ENCODE measurements at regions not wholly inside any gene's neighbourhood (a gene's known extent, or its start where the extent isn't known, plus 50 kb on each side); places are given as distances from the start of the nearest gene placed in this dataset.

DNA sequence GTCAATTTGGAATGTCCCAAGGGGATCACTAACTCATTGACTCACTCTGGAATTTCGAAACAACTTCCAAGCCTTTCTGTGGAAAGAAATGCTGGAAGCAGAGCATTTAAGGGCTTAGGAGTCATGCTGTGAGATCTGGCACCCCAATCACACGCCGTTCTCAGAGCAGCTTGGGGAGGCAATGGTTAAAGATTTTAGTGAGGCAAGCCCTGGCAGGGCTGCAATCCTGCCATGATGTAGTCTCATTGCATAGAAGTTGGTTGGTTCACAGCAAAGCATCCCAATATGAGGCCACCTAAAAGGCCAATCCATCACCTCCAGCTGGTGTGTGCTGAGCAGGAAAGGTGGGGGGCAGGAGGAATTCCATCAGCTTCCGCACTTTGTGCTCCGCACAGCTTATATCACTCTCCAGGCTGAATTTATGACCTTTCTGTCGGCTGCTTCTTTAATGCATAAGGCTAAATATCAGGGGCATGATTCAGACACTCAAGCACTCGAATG is 1043.9 kb upstream of the POU3F3 start:
- CTCF ChIA-PET: no interaction called here

GRCh38 chr2:103810875-103811274 is 1043.0 kb upstream of the POU3F3 start:
- Histone ChIP-seq H3K4me1 (no peaks in the 10 kb centered on the region), H3K27ac (no peak overlapping the region), H3K4me2 (no peak overlapping the region), H3K9me3 (no peaks in the 10 kb centered on the region), H3K4me3 (no peak overlapping the region)
- DNase-seq (ENCODE audit: low read depth in 1 of 2, low spot score in 1 of 2) (no peak), FAIRE-seq (no peak), ATAC-seq (no peak)
- ChIA-PET POLR2A (no interaction called here), CTCF (no interaction called here)
- WGBS (ENCODE audit: missing lambda C conversion rate): 0% methylated on average over 2 of the region's 2 CpGs
- TF ChIP-seq FOSB (CRISPR knock-in tag; IDR thresholded peaks at IDR 0.05): no peak
- no peak for TF ChIP-seq MYC (IDR thresholded peaks at IDR 0.05; ENCODE audit: borderline replicate concordance, low read length)
- TF ChIP-seq RNF2 (IDR thresholded peaks at IDR 0.05; ENCODE audit: borderline replicate concordance, low read depth): no peak
- TF ChIP-seq, protein P1, sequence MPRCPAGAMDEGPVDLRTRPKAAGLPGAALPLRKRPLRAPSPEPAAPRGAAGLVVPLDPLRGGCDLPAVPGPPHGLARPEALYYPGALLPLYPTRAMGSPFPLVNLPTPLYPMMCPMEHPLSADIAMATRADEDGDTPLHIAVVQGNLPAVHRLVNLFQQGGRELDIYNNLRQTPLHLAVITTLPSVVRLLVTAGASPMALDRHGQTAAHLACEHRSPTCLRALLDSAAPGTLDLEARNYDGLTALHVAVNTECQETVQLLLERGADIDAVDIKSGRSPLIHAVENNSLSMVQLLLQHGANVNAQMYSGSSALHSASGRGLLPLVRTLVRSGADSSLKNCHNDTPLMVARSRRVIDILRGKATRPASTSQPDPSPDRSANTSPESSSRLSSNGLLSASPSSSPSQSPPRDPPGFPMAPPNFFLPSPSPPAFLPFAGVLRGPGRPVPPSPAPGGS (IDR thresholded peaks at IDR 0.05): no peak
- TF ChIP-seq FOSL2 (IDR thresholded peaks at IDR 0.05): no peak
- no peak for TF ChIP-seq FOSL2 (CRISPR knock-in tag; IDR thresholded peaks at IDR 0.05)
- no peak for TF ChIP-seq JUNB (IDR thresholded peaks at IDR 0.05)
- no peak for TF ChIP-seq CHD2 (IDR thresholded peaks at IDR 0.05; ENCODE audit: low read length, partially characterized antibody)
- no peak for TF ChIP-seq E2F6 (IDR thresholded peaks at IDR 0.05; ENCODE audit: borderline replicate concordance, low read depth)
- TF ChIP-seq SMC3 (IDR thresholded peaks at IDR 0.05): no peak
- TF ChIP-seq ZC3H11A (IDR thresholded peaks at IDR 0.05): no peak
- TF ChIP-seq JUN (IDR thresholded peaks at IDR 0.05): no peak
- TF ChIP-seq POLR2AphosphoS2 (conservative IDR thresholded peaks at IDR 0.05; ENCODE audit: low read length): no peak
- TF ChIP-seq CHD4 (IDR thresholded peaks at IDR 0.05; ENCODE audit: borderline replicate concordance): no peak
- no peak for TF ChIP-seq ESRRA (IDR thresholded peaks at IDR 0.05; ENCODE audit: borderline replicate concordance, low read length)

More for the DNA sequence above, 1043.9 kb upstream of the POU3F3 start:
- POLR2A ChIA-PET: no interaction called here
- no peak overlapping the region for H3K4me2 ChIP-seq
- DNase-seq (ENCODE audit: low read depth in 1 of 2, low spot score in 1 of 2) (no peak), ATAC-seq (no peak), FAIRE-seq (no peak)
- TF ChIP-seq RARB (CRISPR knock-in tag; IDR thresholded peaks at IDR 0.05): no peak
- TF ChIP-seq E2F6 (IDR thresholded peaks at IDR 0.05; ENCODE audit: borderline replicate concordance, low read depth): no peak
- no peak for TF ChIP-seq ZNF302 (CRISPR knock-in tag; IDR thresholded peaks at IDR 0.05)
- no peak overlapping the region for H3K4me3 ChIP-seq
- H3K27ac ChIP-seq: no peak overlapping the region
- no peaks in the 10 kb centered on the region for H3K9me3 ChIP-seq
- no peaks in the 10 kb centered on the region for H3K4me1 ChIP-seq
- 8% methylated on average over 7 of the region's 7 CpGs for WGBS (ENCODE audit: missing lambda C conversion rate)

- Histone ChIP-seq H3K4me1 (no peaks in the 10 kb centered on the region), H3K9me3 (no peaks in the 10 kb centered on the region), H3K4me3 (no peak overlapping the region), H3K4me2 (no peak overlapping the region), H3K27ac (no peak overlapping the region)
- TF ChIP-seq TP53 (CRISPR knock-in tag; IDR thresholded peaks at IDR 0.05) (no peak), NPAS2 (CRISPR knock-in tag; IDR thresholded peaks at IDR 0.05; ENCODE audit: borderline replicate concordance) (no peak)
- no peak for ATAC-seq
- no peak for DNase-seq (ENCODE audit: low read depth in 1 of 2, low spot score in 1 of 2)
- CTCF ChIA-PET: no interaction called here
- WGBS (ENCODE audit: missing lambda C conversion rate): 2% methylated on average over 3 of the region's 3 CpGs
- FAIRE-seq: no peak
- POLR2A ChIA-PET: no interaction called here
Measured at GRCh38 chr2:103814016-103814415, 1039.9 kb upstream of the POU3F3 start.

GRCh38 chr2:103815731-103816130 is 1038.2 kb upstream of the POU3F3 start:
- Histone ChIP-seq H3K9me3 (no peaks in the 10 kb centered on the region), H3K4me2 (no peak overlapping the region), H3K4me1 (no peaks in the 10 kb centered on the region), H3K4me3 (no peak overlapping the region), H3K27ac (no peak overlapping the region)
- CTCF ChIA-PET: no interaction called here
- no peak for ATAC-seq
- no peak for DNase-seq (ENCODE audit: low read depth in 1 of 2, low spot score in 1 of 2)
- FAIRE-seq: no peak
- WGBS (ENCODE audit: missing lambda C conversion rate): 3% methylated on average over 1 of the region's 1 CpG
- peak; percentile 92 for TF ChIP-seq MAFK (IDR thresholded peaks at IDR 0.05; ENCODE audit: partially characterized antibody)
- no peak for TF ChIP-seq ZFP36 (IDR thresholded peaks at IDR 0.05; ENCODE audit: borderline replicate concordance, partially characterized antibody)
- POLR2A ChIA-PET: no interaction called here
